Aorta (tissue), 5 donors: ENCODE measurements at regions not wholly inside any gene's neighbourhood (a gene's known extent, or its start where the extent isn't known, plus 50 kb on each side); places are given as distances from the start of the nearest gene placed in this dataset.
A peak's percentile ranks its signal among the peaks of the same experiment; 100 is the strongest.
"Not testable (repeated sequence)": the region's sequence is repeated elsewhere in the genome, so short reads cannot be mapped to it uniquely, and the experiment has no call there.

Experiments
- ATAC-seq: fragments of 200-7000 bp; cut with Tn5 transposase; one replicate; pipeline ENCODE4 v1.9.1; 2022; ENCODE audit warnings: moderate library complexity; ENCODE audit not compliant: low FRiP score
- DNase-seq, 2 donors: peaks; one replicate each; pipeline ENCODE4 v3.0.0-alpha.2; 2020
- H3K27ac ChIP-seq, 2 donors: one replicate each; pipeline ENCODE4 v1.5.1; 2013; ENCODE audit warnings: low read length in 2 of 2, mild to moderate bottlenecking in 2 of 2, moderate library complexity in 2 of 2, control low read depth in 1 of 2, inconsistent platforms in 1 of 2, low read depth in 1 of 2
- H3K27me3 ChIP-seq, 2 donors: one replicate each; pipeline ENCODE4 v1.6.1; 2013; ENCODE audit warnings: control low read depth in 1 of 2, low read length in 1 of 2, mild to moderate bottlenecking in 1 of 2, moderate library complexity in 1 of 2; ENCODE audit not compliant: insufficient read depth in 2 of 2, control insufficient read depth in 1 of 2
- H3K36me3 ChIP-seq, 2 donors: one replicate each; pipeline ENCODE4 v1.6.1; 2013; ENCODE audit warnings: control low read depth in 1 of 2, low read length in 1 of 2, mild to moderate bottlenecking in 1 of 2; ENCODE audit not compliant: insufficient read depth in 2 of 2, control insufficient read depth in 1 of 2
- H3K4me1 ChIP-seq, 2 donors: one replicate each; pipeline ENCODE4 v1.6.1; 2013; ENCODE audit warnings: low read length in 2 of 2, control low read depth in 1 of 2, mild to moderate bottlenecking in 1 of 2, moderate library complexity in 1 of 2; ENCODE audit not compliant: insufficient read depth in 2 of 2, control insufficient read depth in 1 of 2
- H3K4me3 ChIP-seq, 2 donors: one replicate each; pipeline ENCODE4 v1.5.1; 2013; ENCODE audit warnings: low read length in 2 of 2, control low read depth in 1 of 2, mild to moderate bottlenecking in 1 of 2
- H3K9me3 ChIP-seq: one replicate; pipeline ENCODE4 v1.6.1; 2013; ENCODE audit warnings: mild to moderate bottlenecking, low read length; ENCODE audit not compliant: control insufficient read depth
- WGBS, 2 donors: extraction: QIAGEN DNeasy Blood & Tissue Kit; methylation state at CpG; one replicate each; pipeline ENCODE4 v1.1.7; 2013; 5-methylcytosine and 5-hydroxymethylcytosine counted together
- intact Hi-C, 2 donors: fragments of 100-400 bp; cut with DNase I; formaldehyde crosslinking; loops; one replicate each; pipeline versions ENCODE4 v1.14.2 to v1.15.0; 2022
- donor health status: healthy with polysubstance abuse.
- donor health status: Bipolar disorder and iron deficiency.
- donor health status: DM: no; HTN: no; CAD: no.
- donor health status: DM: no; HTN: no; CAD: no.
- donor health status: DM: yes; HTN: yes; CAD: no.

GRCh38 chr6:168860341-168860740 is 393.3 kb downstream of the THBS2 start:
- intact Hi-C loops, result no loop called here
- no peak overlapping the region for H3K4me3 ChIP-seq
- no peak overlapping the region for H3K27ac ChIP-seq
- DNase-seq (no peak), ATAC-seq (no peak)
- H3K36me3 ChIP-seq, result no peaks in the 10 kb centered on the region
- WGBS, 2 donors, result 95 to 96% methylated on average over 16 of the region's 16 CpGs
- H3K27me3 ChIP-seq, result no peaks in the 10 kb centered on the region
- no peaks in the 10 kb centered on the region for H3K4me1 ChIP-seq
- H3K9me3 ChIP-seq, result no peaks in the 10 kb centered on the region

GRCh38 chr6:168858926-168859325 is 394.7 kb downstream of the THBS2 start:
- Histone ChIP-seq H3K4me3 (no peak overlapping the region), H3K27me3 (no peaks in the 10 kb centered on the region), H3K36me3 (no peaks in the 10 kb centered on the region), H3K27ac (no peak overlapping the region), H3K9me3 (no peaks in the 10 kb centered on the region), H3K4me1 (no peaks in the 10 kb centered on the region)
- intact Hi-C loops, result no loop called here
- ATAC-seq (no peak), DNase-seq (no peak)
- WGBS, 2 donors, result 71 to 74% methylated on average over 3 of the region's 3 CpGs

GRCh38 chr6:168856914-168857313 is 396.7 kb downstream of the THBS2 start:
- intact Hi-C loops, result no loop called here

GRCh38 chr6:168852376-168852884 is 401.2 kb downstream of the THBS2 start:
- no peak for DNase-seq
- Histone ChIP-seq H3K27ac (no peak overlapping the region), H3K36me3 (no peaks in the 10 kb centered on the region), H3K9me3 (no peaks in the 10 kb centered on the region), H3K4me1 (no peaks in the 10 kb centered on the region), H3K27me3 (no peaks in the 10 kb centered on the region), H3K4me3 (no peak overlapping the region)
- no peak for ATAC-seq
- WGBS, 2 donors, result 84 to 90% methylated on average over 12 of the region's 12 CpGs
- intact Hi-C loops, result no loop called here

More at GRCh38 chr6:168856914-168857313, 396.7 kb downstream of the THBS2 start:
- no peak overlapping the region for H3K4me3 ChIP-seq
- DNase-seq (no peak), ATAC-seq (no peak)
- H3K4me1 ChIP-seq, result no peaks in the 10 kb centered on the region
- H3K36me3 ChIP-seq, result no peaks in the 10 kb centered on the region
- 70 to 73% methylated on average over 7 of the region's 7 CpGs for WGBS, 2 donors
- no peaks in the 10 kb centered on the region for H3K27me3 ChIP-seq
- no peak overlapping the region for H3K27ac ChIP-seq
- no peaks in the 10 kb centered on the region for H3K9me3 ChIP-seq

GRCh38 chr6:168851460-168852375 is 401.9 kb downstream of the THBS2 start:
- DNase-seq (no peak), ATAC-seq (peak; percentile 48)
- intact Hi-C loops, result no loop called here
- Histone ChIP-seq H3K4me1 (no peaks in the 10 kb centered on the region), H3K9me3 (no peaks in the 10 kb centered on the region), H3K36me3 (no peaks in the 10 kb centered on the region), H3K4me3 (peak overlapping the region; percentile 40 to 56), H3K27me3 (no peaks in the 10 kb centered on the region), H3K27ac (no peak overlapping the region)
- WGBS, 2 donors, result 56 to 60% methylated on average over 11 of the region's 11 CpGs

GRCh38 chr6:168850027-168850736 is 403.5 kb downstream of the THBS2 start:
- H3K27ac ChIP-seq, intact Hi-C loops, H3K27me3 ChIP-seq, H3K9me3 ChIP-seq, ATAC-seq, DNase-seq, H3K4me3 ChIP-seq, H3K4me1 ChIP-seq, H3K36me3 ChIP-seq: not testable (repeated sequence)
- 90 to 91% methylated on average over 18 to 26 of the region's 26 CpGs for WGBS, 2 donors

- Histone ChIP-seq H3K27ac (no peak overlapping the region), H3K36me3 (no peaks in the 10 kb centered on the region), H3K9me3 (no peaks in the 10 kb centered on the region), H3K27me3 (no peaks in the 10 kb centered on the region), H3K4me3 (no peak overlapping the region), H3K4me1 (no peaks in the 10 kb centered on the region)
- ATAC-seq, result no peak
- intact Hi-C loops, result no loop called here
- DNase-seq, result no peak
- WGBS, 2 donors, result 96% methylated on average over 8 of the region's 8 CpGs
Measured at GRCh38 chr6:168849459-168849858, 404.2 kb downstream of the THBS2 start.

GRCh38 chr6:168848797-168849196 is 404.8 kb downstream of the THBS2 start:
- Histone ChIP-seq H3K27me3 (no peaks in the 10 kb centered on the region), H3K36me3 (no peaks in the 10 kb centered on the region), H3K9me3 (no peaks in the 10 kb centered on the region), H3K4me1 (no peaks in the 10 kb centered on the region), H3K4me3 (no peak overlapping the region), H3K27ac (no peak overlapping the region)
- intact Hi-C loops, result no loop called here
- no peak for ATAC-seq
- 22 to 29% methylated on average over 6 of the region's 6 CpGs for WGBS, 2 donors
- no peak for DNase-seq
